CD4-positive, alpha-beta memory T cell (primary cell): ENCODE measurements at regions not wholly inside any gene's neighbourhood (a gene's known extent, or its start where the extent isn't known, plus 50 kb on each side); places are given as distances from the start of the nearest gene placed in this dataset.

Experiments used
- CTCF ChIA-PET: fragments of 350-600 bp; sonication (Branson Sonifier 250); formaldehyde crosslinking; loops from one replicate; lab custom pipeline; 2021; ENCODE audit warnings: inconsistent platforms; ENCODE audit not compliant: partially characterized antibody; lab: Charles Lee
- POLR2A ChIA-PET: fragments of 350-600 bp; sonication (Branson Sonifier 250); formaldehyde crosslinking; loops from one replicate; lab custom pipeline; 2021; ENCODE audit not compliant: partially characterized antibody; lab: Charles Lee
- DNase-seq, 5 donors: peaks; one replicate each; pipeline versions ENCODE4 v3.0.0 to v3.0.0-alpha.2; 2020 to 2022; ENCODE audit warnings: mixed read lengths in 1 of 5
- H3K27ac ChIP-seq: one replicate; pipeline ENCODE4 v1.7.0; 2013; ENCODE audit warnings: low read depth, low read length
- H3K27me3 ChIP-seq: 2 replicates; pipeline ENCODE4 v1.7.0; 2013; ENCODE audit warnings: mild to moderate bottlenecking, low read length, moderate library complexity; ENCODE audit not compliant: insufficient read depth
- H3K36me3 ChIP-seq: 2 replicates; pipeline ENCODE4 v1.7.0; 2013; ENCODE audit warnings: mild to moderate bottlenecking, low read length, moderate library complexity; ENCODE audit not compliant: insufficient read depth
- H3K4me1 ChIP-seq: 2 replicates; pipeline ENCODE4 v1.7.0; 2013; ENCODE audit warnings: mild to moderate bottlenecking, low read length, moderate library complexity; ENCODE audit not compliant: insufficient read depth
- H3K4me3 ChIP-seq, 2 donors: one replicate each; pipeline ENCODE4 v1.7.0; 2013; ENCODE audit warnings: low read length in 2 of 2, mild to moderate bottlenecking in 1 of 2
- H3K9me3 ChIP-seq, 2 donors: one replicate each; pipeline ENCODE4 v1.7.0; 2013; ENCODE audit warnings: low read length in 2 of 2, control low read depth in 1 of 2; ENCODE audit not compliant: control insufficient read depth in 1 of 2
- H3K27ac Mint-ChIP-seq, 7 donors: one replicate each; pipeline ENCODE4 v1.8.0; 2020 to 2021; ENCODE audit warnings: mixed read lengths in 7 of 7, mild to moderate bottlenecking in 6 of 7, inconsistent platforms in 3 of 7, moderate library complexity in 3 of 7
- H3K27me3 Mint-ChIP-seq, 2 donors: one replicate each; pipeline ENCODE4 v1.8.0; 2020 to 2021; ENCODE audit warnings: mixed read lengths in 2 of 2
- H3K36me3 Mint-ChIP-seq, 2 donors: one replicate each; pipeline ENCODE4 v1.8.0; 2020 to 2021; ENCODE audit warnings: mixed read lengths in 2 of 2, inconsistent platforms in 1 of 2, mild to moderate bottlenecking in 1 of 2
- H3K4me1 Mint-ChIP-seq, 4 donors: one replicate each; pipeline ENCODE4 v1.8.0; 2020 to 2021; ENCODE audit warnings: mixed read lengths in 4 of 4, mild to moderate bottlenecking in 1 of 4
- H3K4me3 Mint-ChIP-seq, 8 donors: one replicate each; pipeline ENCODE4 v1.8.0; 2020 to 2021; ENCODE audit warnings: mixed read lengths in 8 of 8, mild to moderate bottlenecking in 7 of 8, moderate library complexity in 6 of 8, inconsistent platforms in 3 of 8
- H3K9me3 Mint-ChIP-seq, 8 donors: one replicate each; pipeline ENCODE4 v1.8.0; 2020 to 2021; ENCODE audit warnings: mixed read lengths in 8 of 8, mild to moderate bottlenecking in 5 of 8, inconsistent platforms in 3 of 8, moderate library complexity in 1 of 8
- intact Hi-C: fragments of 100-400 bp; cut with micrococcal nuclease; formaldehyde crosslinking; loops from one replicate; pipeline ENCODE4 v1.15.1; 2023

DNA sequence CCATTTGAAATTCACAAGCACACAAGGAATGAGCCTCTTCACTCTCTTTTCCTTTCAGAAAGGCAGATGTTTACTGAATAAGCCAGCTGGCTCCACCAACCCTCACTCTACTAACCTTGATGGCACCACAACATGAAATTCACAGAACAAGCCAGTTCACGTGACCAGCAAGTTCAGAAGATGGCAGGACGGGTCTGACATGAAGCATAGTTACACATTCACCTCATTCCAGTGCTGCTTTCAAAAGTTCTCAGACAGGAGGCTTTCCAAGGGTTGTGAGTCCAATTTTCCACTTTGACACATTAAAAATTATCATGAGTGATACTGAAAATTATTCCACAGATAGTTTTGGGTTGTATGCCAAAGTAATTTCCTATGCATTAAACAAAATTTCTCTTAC, 74.2 kb upstream of the MBOAT2 start:
- Histone ChIP-seq H3K27ac (no peak overlapping the region), H3K27me3 (no peaks in the 10 kb centered on the region), H3K4me1 (no peaks in the 10 kb centered on the region), H3K9me3 (no peaks in the 10 kb centered on the region), H3K4me3 (no peak overlapping the region), H3K36me3 (no peaks in the 10 kb centered on the region)
- peaks cover 0 to 13% (median 8%) of the 10 kb centered on the region in 8 donors for H3K9me3 Mint-ChIP-seq
- H3K4me1 Mint-ChIP-seq, result no peaks in the 10 kb centered on the region
- no peak overlapping the region for H3K27ac Mint-ChIP-seq
- DNase-seq, result no peak
- POLR2A ChIA-PET, result no interaction called here
- CTCF ChIA-PET, result no interaction called here
- no peak overlapping the region for H3K4me3 Mint-ChIP-seq
- intact Hi-C loops, result no loop called here
- H3K36me3 Mint-ChIP-seq, result peaks cover 0 to 4% of the 10 kb centered on the region in 2 donors
- peaks cover 0 to 3% of the 10 kb centered on the region in 2 donors for H3K27me3 Mint-ChIP-seq

DNA sequence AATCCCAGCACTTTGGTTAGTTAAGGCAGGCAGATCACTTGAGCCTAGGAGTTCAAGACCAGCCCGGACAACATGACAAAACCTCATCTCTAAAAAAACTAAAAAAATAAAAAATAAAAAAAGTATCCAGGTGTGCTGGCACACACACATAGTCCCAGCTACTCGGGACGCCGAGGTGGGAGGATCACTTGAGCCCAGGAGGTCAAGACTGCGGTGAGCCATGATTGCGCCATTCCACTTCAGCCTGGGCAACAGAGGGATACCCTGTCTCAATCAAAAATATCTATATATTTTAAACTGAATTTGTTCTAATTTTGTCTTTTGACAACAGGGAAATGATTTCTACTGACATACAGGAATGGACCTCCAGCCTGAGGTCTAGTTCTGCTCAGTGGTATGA, 73.3 kb upstream of the MBOAT2 start:
- Histone ChIP-seq H3K4me1 (no peaks in the 10 kb centered on the region), H3K9me3 (no peaks in the 10 kb centered on the region), H3K27me3 (no peaks in the 10 kb centered on the region), H3K4me3 (no peak overlapping the region), H3K36me3 (no peaks in the 10 kb centered on the region), H3K27ac (no peak overlapping the region)
- ChIA-PET CTCF (no interaction called here), POLR2A (no interaction called here)
- Mint-ChIP-seq H3K36me3 (peaks cover 0 to 4% of the 10 kb centered on the region in 2 donors), H3K4me1 (no peaks in the 10 kb centered on the region), H3K27me3 (peaks cover 0 to 9% of the 10 kb centered on the region in 2 donors), H3K27ac (no peak overlapping the region), H3K4me3 (no peak overlapping the region), H3K9me3 (peaks cover 0 to 8% (median 6%) of the 10 kb centered on the region in 8 donors)
- intact Hi-C loops, result no loop called here
- DNase-seq, result no peak

DNA sequence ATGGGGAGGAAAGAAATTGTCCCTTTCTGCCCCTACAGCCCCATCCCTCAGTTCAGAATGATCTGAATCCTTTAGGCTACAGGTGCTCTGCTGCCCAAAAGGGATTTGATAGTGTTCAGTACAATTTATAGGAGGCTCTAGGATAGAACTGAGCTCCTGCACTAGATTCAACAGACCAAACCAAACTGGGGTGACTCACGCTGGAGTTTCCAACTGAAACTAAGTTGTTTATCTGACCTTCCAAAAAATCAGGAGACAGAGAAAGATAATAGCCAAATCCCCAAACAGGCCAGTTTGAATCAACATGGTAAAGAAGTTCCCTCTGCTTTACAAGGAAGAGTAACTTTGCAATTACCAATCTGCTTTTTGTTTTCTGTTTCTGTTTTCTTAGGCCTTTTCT, 72.7 kb upstream of the MBOAT2 start:
- Mint-ChIP-seq H3K36me3 (no peaks in the 10 kb centered on the region), H3K27me3 (peaks cover 0 to 11% of the 10 kb centered on the region in 2 donors), H3K9me3 (peaks cover 0 to 6% (median under 1%) of the 10 kb centered on the region in 8 donors), H3K4me1 (no peaks in the 10 kb centered on the region), H3K4me3 (no peak overlapping the region), H3K27ac (no peak overlapping the region)
- intact Hi-C loops, result no loop called here
- no peak for DNase-seq
- H3K36me3 ChIP-seq, result no peaks in the 10 kb centered on the region
- H3K9me3 ChIP-seq, result no peaks in the 10 kb centered on the region
- H3K4me1 ChIP-seq, result no peaks in the 10 kb centered on the region
- H3K27ac ChIP-seq, result no peak overlapping the region
- ChIA-PET POLR2A (no interaction called here), CTCF (no interaction called here)
- H3K27me3 ChIP-seq, result no peaks in the 10 kb centered on the region
- no peak overlapping the region for H3K4me3 ChIP-seq

DNA sequence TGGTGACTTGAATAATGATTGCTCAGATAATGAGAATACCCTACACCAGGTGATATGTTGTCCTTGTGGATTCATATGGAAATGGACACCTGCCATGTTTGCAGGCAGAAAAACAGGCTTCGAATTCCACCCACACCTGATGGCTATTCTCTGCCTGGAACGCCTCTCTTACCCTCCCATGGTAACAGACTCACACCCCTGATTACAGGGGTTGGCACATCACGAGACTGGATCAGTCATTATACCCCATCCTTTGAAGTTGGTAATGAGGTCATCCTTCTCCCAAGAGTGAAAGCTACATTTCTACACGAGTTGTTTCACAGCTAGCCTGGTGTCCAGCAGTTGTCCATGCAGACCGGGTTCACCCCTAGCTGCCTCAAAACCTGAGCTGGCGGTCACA, 71.4 kb upstream of the MBOAT2 start:
- intact Hi-C loops, result no loop called here
- H3K27ac ChIP-seq, result no peak overlapping the region
- POLR2A ChIA-PET, result no interaction called here
- CTCF ChIA-PET, result no interaction called here
- H3K27ac Mint-ChIP-seq, result no peak overlapping the region
- H3K9me3 Mint-ChIP-seq, result peaks cover 0 to 4% (median 0%) of the 10 kb centered on the region in 8 donors
- no peak overlapping the region for H3K4me3 Mint-ChIP-seq
- no peaks in the 10 kb centered on the region for H3K4me1 Mint-ChIP-seq
- no peaks in the 10 kb centered on the region for H3K4me1 ChIP-seq
- no peaks in the 10 kb centered on the region for H3K36me3 Mint-ChIP-seq
- no peak for DNase-seq
- no peak overlapping the region for H3K4me3 ChIP-seq
- H3K27me3 Mint-ChIP-seq, result peaks cover 0 to 15% of the 10 kb centered on the region in 2 donors
- no peaks in the 10 kb centered on the region for H3K36me3 ChIP-seq
- no peaks in the 10 kb centered on the region for H3K9me3 ChIP-seq
- no peaks in the 10 kb centered on the region for H3K27me3 ChIP-seq

DNA sequence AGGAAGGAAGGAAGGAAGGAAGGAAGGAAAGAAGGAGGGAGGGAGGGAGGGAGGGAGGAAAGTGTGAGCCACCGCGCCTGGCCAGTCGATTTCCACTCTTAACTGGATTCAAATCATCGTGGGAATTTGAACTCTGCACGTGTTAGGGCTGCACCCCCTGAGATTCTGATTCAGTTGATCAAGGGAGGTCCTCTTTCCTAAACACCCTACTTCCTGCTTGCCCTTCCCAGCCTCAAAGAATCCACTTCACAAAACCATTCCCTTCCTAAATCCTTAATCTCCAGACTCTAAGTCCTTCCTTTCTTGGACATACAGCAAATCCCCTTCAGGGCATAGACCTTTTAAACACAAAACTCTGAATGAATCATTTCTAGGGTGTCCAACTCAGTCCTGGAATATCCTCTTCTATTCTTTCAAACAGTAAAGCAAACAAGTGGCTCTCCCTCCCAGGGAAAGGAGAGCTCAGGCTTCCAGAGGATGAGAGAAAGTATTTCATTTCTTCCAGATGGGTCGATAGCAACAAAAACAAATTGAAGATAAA, 68.2 kb upstream of the MBOAT2 start:
- peaks cover 9 to 28% (median 14%) of the 10 kb centered on the region in 8 donors for H3K9me3 Mint-ChIP-seq
- H3K36me3 Mint-ChIP-seq, result no peaks in the 10 kb centered on the region
- Histone ChIP-seq H3K27me3 (no peaks in the 10 kb centered on the region), H3K36me3 (no peaks in the 10 kb centered on the region), H3K4me1 (no peaks in the 10 kb centered on the region), H3K4me3 (no peak overlapping the region), H3K9me3 (peaks cover 0 to 1% of the 10 kb centered on the region in 2 donors), H3K27ac (no peak overlapping the region)
- POLR2A ChIA-PET, result no interaction called here
- no peak overlapping the region for H3K4me3 Mint-ChIP-seq
- DNase-seq, result no peak
- H3K27me3 Mint-ChIP-seq, result peaks cover 9 to 24% of the 10 kb centered on the region in 2 donors
- CTCF ChIA-PET, result no interaction called here
- no peaks in the 10 kb centered on the region for H3K4me1 Mint-ChIP-seq
- intact Hi-C loops, result no loop called here
- no peak overlapping the region for H3K27ac Mint-ChIP-seq

DNA sequence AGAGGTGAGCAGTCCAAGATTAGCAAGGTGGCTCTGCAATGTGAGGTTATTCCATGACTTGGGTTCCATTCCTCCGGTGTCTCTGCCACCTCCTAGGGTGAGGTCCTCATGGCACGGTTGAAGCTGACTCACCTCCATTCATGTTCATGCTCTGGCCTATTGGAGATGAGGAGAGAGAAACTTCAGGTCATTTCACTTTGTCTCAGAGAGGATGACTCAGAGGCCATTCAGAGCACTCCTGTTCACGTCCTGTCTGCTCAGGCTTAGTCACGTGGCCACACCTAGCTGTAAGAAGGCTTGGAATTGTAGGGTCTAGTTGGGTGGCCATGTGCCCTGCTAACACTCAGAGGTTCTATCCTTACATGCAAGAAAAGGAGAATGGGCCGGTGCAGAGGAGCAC, 67.5 kb upstream of the MBOAT2 start:
- Histone ChIP-seq H3K9me3 (peaks cover 0 to 5% of the 10 kb centered on the region in 2 donors), H3K4me3 (no peak overlapping the region), H3K27me3 (no peaks in the 10 kb centered on the region), H3K4me1 (no peaks in the 10 kb centered on the region), H3K36me3 (no peaks in the 10 kb centered on the region), H3K27ac (no peak overlapping the region)
- DNase-seq, result no peak
- H3K27ac Mint-ChIP-seq, result no peak overlapping the region
- ChIA-PET CTCF (no interaction called here), POLR2A (no interaction called here)
- peaks cover 9 to 24% of the 10 kb centered on the region in 2 donors for H3K27me3 Mint-ChIP-seq
- no peak overlapping the region for H3K4me3 Mint-ChIP-seq
- H3K36me3 Mint-ChIP-seq, result no peaks in the 10 kb centered on the region
- no peaks in the 10 kb centered on the region for H3K4me1 Mint-ChIP-seq
- intact Hi-C loops, result no loop called here
- peaks cover 9 to 35% (median 20%) of the 10 kb centered on the region in 8 donors for H3K9me3 Mint-ChIP-seq

DNA sequence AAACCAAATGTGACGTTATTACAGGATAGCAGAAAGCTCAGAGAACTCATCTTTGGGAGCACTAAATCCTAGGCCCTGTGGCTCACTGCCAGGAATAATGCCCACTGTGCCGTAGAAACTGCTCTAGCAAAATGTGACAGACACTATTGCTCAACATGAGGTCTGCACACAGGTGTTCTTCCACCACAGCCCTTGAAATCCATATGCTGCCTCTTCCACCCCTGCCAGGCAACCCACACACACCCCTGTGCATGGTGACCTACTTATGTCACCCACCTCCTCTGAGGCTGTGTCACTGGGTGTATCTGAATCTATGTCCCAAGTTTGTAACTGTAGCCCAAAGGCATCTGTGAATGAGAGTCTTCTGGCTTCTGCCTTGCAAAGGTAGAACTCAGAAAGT, 66.1 kb upstream of the MBOAT2 start:
- H3K9me3 Mint-ChIP-seq, result peaks cover 13 to 48% (median 30%) of the 10 kb centered on the region in 8 donors
- no peaks in the 10 kb centered on the region for H3K4me1 Mint-ChIP-seq
- peaks cover 9 to 24% of the 10 kb centered on the region in 2 donors for H3K27me3 Mint-ChIP-seq
- ChIA-PET CTCF (no interaction called here), POLR2A (no interaction called here)
- peak overlapping the region in 1 of 7 donors; percentile 16 for H3K27ac Mint-ChIP-seq
- peaks cover 0 to 2% of the 10 kb centered on the region in 2 donors for H3K36me3 Mint-ChIP-seq
- no peak overlapping the region for H3K4me3 Mint-ChIP-seq
- H3K27ac ChIP-seq, result no peak overlapping the region
- no peaks in the 10 kb centered on the region for H3K36me3 ChIP-seq
- H3K4me3 ChIP-seq, result no peak overlapping the region
- no peak for DNase-seq
- intact Hi-C loops, result no loop called here
- H3K9me3 ChIP-seq, result peaks cover 0 to 12% of the 10 kb centered on the region in 2 donors
- H3K4me1 ChIP-seq, result no peaks in the 10 kb centered on the region
- H3K27me3 ChIP-seq, result no peaks in the 10 kb centered on the region
